Thymus (tissue), 11 donors: ENCODE measurements at regions not wholly inside any gene's neighbourhood (a gene's known extent, or its start where the extent isn't known, plus 50 kb on each side); places are given as distances from the start of the nearest gene placed in this dataset.
"Not testable (repeated sequence)": the region's sequence is repeated elsewhere in the genome, so short reads cannot be mapped to it uniquely, and the experiment has no call there.

Experiments
- DNase-seq, 9 donors: peaks; one replicate each; pipeline ENCODE4 v3.0.0-alpha.2; 2013; ENCODE audit warnings: low spot score in 9 of 9, low read depth in 6 of 9, missing footprints in 1 of 9
- H3K27ac ChIP-seq, 2 donors: one replicate each; pipeline ENCODE4 v1.5.1; 2013; ENCODE audit warnings: control low read depth in 1 of 2, low read depth in 1 of 2, low read length in 1 of 2, mild to moderate bottlenecking in 1 of 2, moderate library complexity in 1 of 2
- H3K27me3 ChIP-seq, 2 donors: one replicate each; pipeline ENCODE4 v1.5.1; 2013; ENCODE audit warnings: low read length in 1 of 2; ENCODE audit not compliant: control insufficient read depth in 2 of 2, insufficient read depth in 1 of 2
- H3K36me3 ChIP-seq, 2 donors: one replicate each; pipeline ENCODE4 v1.5.1; 2013; ENCODE audit warnings: low read length in 1 of 2, mild to moderate bottlenecking in 1 of 2, moderate library complexity in 1 of 2; ENCODE audit not compliant: control insufficient read depth in 2 of 2, insufficient read depth in 2 of 2
- H3K4me1 ChIP-seq, 2 donors: one replicate each; pipeline ENCODE4 v1.5.1; 2013; ENCODE audit warnings: low read length in 2 of 2; ENCODE audit not compliant: control insufficient read depth in 2 of 2, insufficient read depth in 2 of 2
- H3K4me3 ChIP-seq, 2 donors: one replicate each; pipeline ENCODE4 v1.5.1; 2013; ENCODE audit warnings: low read length in 2 of 2, control low read depth in 1 of 2, mild to moderate bottlenecking in 1 of 2
- H3K9me3 ChIP-seq, 2 donors: one replicate each; pipeline ENCODE4 v1.5.1; 2013; ENCODE audit warnings: low read length in 1 of 2, mild to moderate bottlenecking in 1 of 2; ENCODE audit not compliant: control insufficient read depth in 2 of 2, insufficient read depth in 1 of 2
- WGBS: extraction: QIAGEN DNeasy Blood & Tissue Kit; methylation state at CpG from one replicate; pipeline ENCODE4 v1.1.7; 2013; 5-methylcytosine and 5-hydroxymethylcytosine counted together
- donor health status: healthy.

- 95% methylated on average over 3 of the region's 3 CpGs for WGBS
- Histone ChIP-seq H3K27me3 (no peaks in the 10 kb centered on the region), H3K4me1 (no peaks in the 10 kb centered on the region), H3K36me3 (no peaks in the 10 kb centered on the region), H3K4me3 (no peak overlapping the region), H3K27ac (no peak overlapping the region), H3K9me3 (no peaks in the 10 kb centered on the region)
- DNase-seq = no peak
Observed at GRCh38 chr2:34533585-34534183, 934.6 kb upstream of the FAM98A start.

- Histone ChIP-seq H3K27me3 (no peaks in the 10 kb centered on the region), H3K9me3 (no peaks in the 10 kb centered on the region), H3K4me1 (no peaks in the 10 kb centered on the region), H3K4me3 (no peak overlapping the region), H3K27ac (no peak overlapping the region), H3K36me3 (no peaks in the 10 kb centered on the region)
- no peak for DNase-seq
- WGBS = 93% methylated on average over 1 of the region's 1 CpG
Observed at GRCh38 chr2:34529965-34530364, 930.9 kb upstream of the FAM98A start.

- no peak for DNase-seq
- Histone ChIP-seq H3K9me3 (no peaks in the 10 kb centered on the region), H3K27me3 (no peaks in the 10 kb centered on the region), H3K4me3 (no peak overlapping the region), H3K27ac (no peak overlapping the region), H3K36me3 (no peaks in the 10 kb centered on the region), H3K4me1 (no peaks in the 10 kb centered on the region)
- 79% methylated on average over 3 of the region's 3 CpGs for WGBS
Observed at GRCh38 chr2:34523958-34524514, 924.9 kb upstream of the FAM98A start.

GRCh38 chr2:34519659-34520058, 920.6 kb upstream of the FAM98A start:
- Histone ChIP-seq H3K4me3 (no peak overlapping the region), H3K27ac (no peak overlapping the region), H3K36me3 (no peaks in the 10 kb centered on the region), H3K4me1 (no peaks in the 10 kb centered on the region), H3K27me3 (no peaks in the 10 kb centered on the region), H3K9me3 (no peaks in the 10 kb centered on the region)
- DNase-seq = no peak
- WGBS = 91% methylated on average over 3 of the region's 3 CpGs

- WGBS = 96% methylated on average over 1 of the region's 1 CpG
- no peak for DNase-seq
- H3K27me3 ChIP-seq = no peaks in the 10 kb centered on the region
- H3K4me1 ChIP-seq = no peaks in the 10 kb centered on the region
- peaks cover 0 to 20% of the 10 kb centered on the region in 2 donors for H3K9me3 ChIP-seq
- H3K4me3 ChIP-seq = no peak overlapping the region
- H3K36me3 ChIP-seq = no peaks in the 10 kb centered on the region
- H3K27ac ChIP-seq = no peak overlapping the region
Observed at GRCh38 chr2:34498561-34498960, 899.5 kb upstream of the FAM98A start.

- H3K27me3 ChIP-seq, H3K27ac ChIP-seq, H3K36me3 ChIP-seq, H3K4me1 ChIP-seq, DNase-seq, H3K4me3 ChIP-seq: not testable (repeated sequence)
- WGBS = 94% methylated on average over 18 of the region's 18 CpGs
- peaks cover 0 to 12% of the 10 kb centered on the region in 2 donors for H3K9me3 ChIP-seq
Observed at GRCh38 chr2:34494192-34494591, 895.1 kb upstream of the FAM98A start.

GRCh38 chr2:34492561-34493455, 893.7 kb upstream of the FAM98A start:
- Histone ChIP-seq H3K4me1 (no peaks in the 10 kb centered on the region), H3K9me3 (peaks cover 0 to 11% of the 10 kb centered on the region in 2 donors), H3K4me3 (no peak overlapping the region), H3K36me3 (no peaks in the 10 kb centered on the region), H3K27me3 (no peaks in the 10 kb centered on the region), H3K27ac (no peak overlapping the region)
- no peak for DNase-seq
- WGBS = 96% methylated on average over 3 of the region's 3 CpGs

GRCh38 chr2:34486965-34487364, 887.9 kb upstream of the FAM98A start:
- Histone ChIP-seq H3K4me3 (no peak overlapping the region), H3K27ac (no peak overlapping the region), H3K4me1 (no peaks in the 10 kb centered on the region), H3K9me3 (no peaks in the 10 kb centered on the region), H3K36me3 (no peaks in the 10 kb centered on the region), H3K27me3 (no peaks in the 10 kb centered on the region)
- DNase-seq = no peak
- 83% methylated on average over 2 of the region's 2 CpGs for WGBS

GRCh38 chr2:34481542-34481941, 882.4 kb upstream of the FAM98A start:
- no peaks in the 10 kb centered on the region for H3K9me3 ChIP-seq
- H3K27ac ChIP-seq = no peak overlapping the region
- H3K4me1 ChIP-seq = no peaks in the 10 kb centered on the region
- WGBS = 92% methylated on average over 3 of the region's 3 CpGs
- no peaks in the 10 kb centered on the region for H3K27me3 ChIP-seq
- no peak overlapping the region for H3K4me3 ChIP-seq
- no peak for DNase-seq
- H3K36me3 ChIP-seq = no peaks in the 10 kb centered on the region
